ENCODE measurements at regions not wholly inside any gene's neighbourhood (a gene's known extent, or its start where the extent isn't known, plus 50 kb on each side); places are given as distances from the start of the nearest gene placed in this dataset.

DNA sequence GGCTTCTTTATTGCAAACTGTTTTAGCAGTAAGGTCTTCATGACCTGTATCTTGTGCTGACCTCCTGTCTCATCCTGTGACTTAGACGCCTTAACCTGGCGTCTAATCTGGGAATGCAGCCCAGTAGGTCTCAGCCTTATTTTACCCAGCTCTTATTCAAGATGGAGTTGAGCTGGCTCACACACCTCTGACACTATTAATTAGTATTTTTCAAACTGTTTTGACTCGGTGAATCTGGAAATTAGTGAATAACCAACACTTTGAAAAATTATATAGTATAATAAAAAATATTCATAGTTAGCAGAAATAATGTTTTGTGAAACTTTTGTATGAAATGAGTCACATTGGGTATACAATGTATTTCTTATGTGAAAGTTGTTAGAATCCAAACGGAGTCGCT, 189.4 kb downstream of the PDGFRA start:
- TF ChIP-seq, protein P1, sequence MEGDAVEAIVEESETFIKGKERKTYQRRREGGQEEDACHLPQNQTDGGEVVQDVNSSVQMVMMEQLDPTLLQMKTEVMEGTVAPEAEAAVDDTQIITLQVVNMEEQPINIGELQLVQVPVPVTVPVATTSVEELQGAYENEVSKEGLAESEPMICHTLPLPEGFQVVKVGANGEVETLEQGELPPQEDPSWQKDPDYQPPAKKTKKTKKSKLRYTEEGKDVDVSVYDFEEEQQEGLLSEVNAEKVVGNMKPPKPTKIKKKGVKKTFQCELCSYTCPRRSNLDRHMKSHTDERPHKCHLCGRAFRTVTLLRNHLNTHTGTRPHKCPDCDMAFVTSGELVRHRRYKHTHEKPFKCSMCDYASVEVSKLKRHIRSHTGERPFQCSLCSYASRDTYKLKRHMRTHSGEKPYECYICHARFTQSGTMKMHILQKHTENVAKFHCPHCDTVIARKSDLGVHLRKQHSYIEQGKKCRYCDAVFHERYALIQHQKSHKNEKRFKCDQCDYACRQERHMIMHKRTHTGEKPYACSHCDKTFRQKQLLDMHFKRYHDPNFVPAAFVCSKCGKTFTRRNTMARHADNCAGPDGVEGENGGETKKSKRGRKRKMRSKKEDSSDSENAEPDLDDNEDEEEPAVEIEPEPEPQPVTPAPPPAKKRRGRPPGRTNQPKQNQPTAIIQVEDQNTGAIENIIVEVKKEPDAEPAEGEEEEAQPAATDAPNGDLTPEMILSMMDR (IDR thresholded peaks at IDR 0.05): no peak
- no peak for TF ChIP-seq POLR2A (IDR thresholded peaks at IDR 0.05)
